Thoracic aorta (tissue), 2 donors: ENCODE measurements at regions not wholly inside any gene's neighbourhood (a gene's known extent, or its start where the extent isn't known, plus 50 kb on each side); places are given as distances from the start of the nearest gene placed in this dataset.

Experiments used
- ATAC-seq: fragments of 150-250 bp; one replicate; pipeline ENCODE4 v1.8.0; 2017; ENCODE audit warnings: low read depth; ENCODE audit not compliant: insufficient number of reproducible peaks, low FRiP score
- DNase-seq: peaks from one replicate; pipeline ENCODE4 v3.0.0-alpha.2; 2020; ENCODE audit warnings: low spot score
- H3K27ac ChIP-seq, 2 donors: fragments of 200-600 bp; sonication (generic); 1 replicate in 1 of 2; 2 replicates in 1 of 2; pipeline ENCODE4 v1.5.1; 2016; ENCODE audit warnings: mild to moderate bottlenecking in 2 of 2, moderate library complexity in 2 of 2
- H3K27me3 ChIP-seq: fragments of 200-600 bp; sonication (generic); replicated peaks from 2 replicates; pipeline ENCODE4 v1.6.0; 2016; ENCODE audit warnings: mild to moderate bottlenecking; ENCODE audit not compliant: insufficient read depth
- H3K36me3 ChIP-seq: fragments of 200-600 bp; sonication (generic); one replicate; pipeline ENCODE4 v1.5.1; 2016
- H3K4me1 ChIP-seq, 2 donors: fragments of 200-600 bp; sonication (generic); 1 replicate in 1 of 2; 2 replicates in 1 of 2; pipeline versions ENCODE4 v1.5.1 to v1.6.0; 2016; ENCODE audit warnings: low read depth in 2 of 2, mild to moderate bottlenecking in 1 of 2; ENCODE audit not compliant: control insufficient read depth in 1 of 2
- H3K4me3 ChIP-seq: fragments of 200-600 bp; sonication (generic); 2 replicates; pipeline ENCODE4 v1.5.1; 2016; ENCODE audit warnings: mild to moderate bottlenecking
- H3K9me3 ChIP-seq: fragments of 200-600 bp; sonication (generic); 2 replicates; pipeline ENCODE4 v1.5.1; 2016
- TF ChIP-seq, protein P1 (sequence below): fragments of 200-600 bp; sonication (generic); IDR thresholded peaks from one replicate; pipeline ENCODE4 v1.5.1; 2019; ENCODE audit warnings: antibody characterized with exemption

DNA sequence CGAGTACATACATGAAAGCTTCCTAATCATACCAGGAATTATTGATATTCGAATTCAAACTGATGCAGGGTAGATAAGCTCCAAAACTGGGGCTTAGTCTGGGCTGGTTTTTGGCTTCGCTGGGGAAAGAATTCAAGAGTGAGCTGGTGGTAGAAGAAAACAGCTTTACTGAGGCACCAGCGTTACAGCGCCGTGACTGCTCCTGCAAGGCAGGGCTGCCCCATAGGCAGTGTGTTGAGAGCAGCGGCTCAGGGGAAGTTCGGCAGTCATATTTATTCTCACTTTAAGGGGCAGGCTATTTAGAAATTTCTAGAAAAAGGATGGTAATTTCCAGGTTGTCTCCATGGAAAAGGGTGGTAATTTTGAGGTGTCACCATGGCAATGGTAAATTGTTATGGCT, 292.6 kb upstream of the TCF4 start:
- DNase-seq = no peak
- TF ChIP-seq, protein P1, sequence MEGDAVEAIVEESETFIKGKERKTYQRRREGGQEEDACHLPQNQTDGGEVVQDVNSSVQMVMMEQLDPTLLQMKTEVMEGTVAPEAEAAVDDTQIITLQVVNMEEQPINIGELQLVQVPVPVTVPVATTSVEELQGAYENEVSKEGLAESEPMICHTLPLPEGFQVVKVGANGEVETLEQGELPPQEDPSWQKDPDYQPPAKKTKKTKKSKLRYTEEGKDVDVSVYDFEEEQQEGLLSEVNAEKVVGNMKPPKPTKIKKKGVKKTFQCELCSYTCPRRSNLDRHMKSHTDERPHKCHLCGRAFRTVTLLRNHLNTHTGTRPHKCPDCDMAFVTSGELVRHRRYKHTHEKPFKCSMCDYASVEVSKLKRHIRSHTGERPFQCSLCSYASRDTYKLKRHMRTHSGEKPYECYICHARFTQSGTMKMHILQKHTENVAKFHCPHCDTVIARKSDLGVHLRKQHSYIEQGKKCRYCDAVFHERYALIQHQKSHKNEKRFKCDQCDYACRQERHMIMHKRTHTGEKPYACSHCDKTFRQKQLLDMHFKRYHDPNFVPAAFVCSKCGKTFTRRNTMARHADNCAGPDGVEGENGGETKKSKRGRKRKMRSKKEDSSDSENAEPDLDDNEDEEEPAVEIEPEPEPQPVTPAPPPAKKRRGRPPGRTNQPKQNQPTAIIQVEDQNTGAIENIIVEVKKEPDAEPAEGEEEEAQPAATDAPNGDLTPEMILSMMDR = no peak
- no peaks in the 10 kb centered on the region for H3K36me3 ChIP-seq
- H3K4me3 ChIP-seq = no peak overlapping the region
- ATAC-seq = no peak
- no peaks in the 10 kb centered on the region for H3K27me3 ChIP-seq
- H3K9me3 ChIP-seq = no peaks in the 10 kb centered on the region
- H3K27ac ChIP-seq = no peak overlapping the region
- peaks cover 4% of the 10 kb centered on the region in 2 donors for H3K4me1 ChIP-seq

DNA sequence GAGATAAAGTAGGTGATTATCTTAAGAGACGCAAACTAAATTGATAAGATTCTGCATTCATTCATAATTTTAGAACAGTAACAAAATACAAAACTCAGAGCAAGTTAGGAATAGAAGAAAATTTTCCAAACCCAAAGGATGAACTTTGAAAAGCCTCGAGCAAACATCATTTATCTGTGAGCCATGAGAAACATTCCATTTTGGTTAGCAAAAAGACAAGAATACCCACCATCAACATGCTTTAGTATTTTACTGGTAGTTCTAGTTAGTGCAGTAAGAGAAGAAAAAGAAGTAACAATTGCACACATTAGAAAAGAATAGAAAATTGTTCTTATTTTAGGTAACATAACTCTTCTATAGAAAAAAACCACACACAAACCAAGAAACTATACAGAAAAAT, 291.3 kb upstream of the TCF4 start:
- Histone ChIP-seq H3K36me3 (no peaks in the 10 kb centered on the region), H3K4me3 (no peak overlapping the region), H3K9me3 (no peaks in the 10 kb centered on the region), H3K27ac (no peak overlapping the region), H3K4me1 (peaks cover 4% of the 10 kb centered on the region in 2 donors), H3K27me3 (no peaks in the 10 kb centered on the region)
- TF ChIP-seq, protein P1 = no peak
- ATAC-seq (no peak), DNase-seq (no peak)

DNA sequence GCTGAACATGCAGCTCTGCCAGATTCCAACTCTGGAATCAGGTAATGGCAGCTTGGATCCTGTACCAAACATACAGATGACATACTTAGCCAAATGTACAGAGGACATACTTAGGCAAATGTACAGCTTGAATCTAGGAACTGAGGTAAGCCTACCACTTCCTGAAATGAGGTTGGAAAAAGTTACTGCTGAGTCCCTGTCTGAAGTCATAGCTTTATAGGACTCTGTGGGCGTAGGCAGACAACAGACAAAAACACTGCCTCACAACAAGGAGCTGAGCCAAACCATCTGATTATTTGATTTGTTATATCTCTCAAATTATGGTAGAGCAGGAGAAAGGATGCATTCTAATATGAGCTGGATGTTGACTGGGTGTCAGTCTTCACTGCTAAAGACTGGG, 290.2 kb upstream of the TCF4 start:
- ATAC-seq (no peak), DNase-seq (no peak)
- H3K4me1 ChIP-seq = peaks cover 4% of the 10 kb centered on the region in 2 donors
- H3K4me3 ChIP-seq = no peak overlapping the region
- no peak overlapping the region for H3K27ac ChIP-seq
- TF ChIP-seq, protein P1 = no peak
- no peaks in the 10 kb centered on the region for H3K36me3 ChIP-seq
- no peaks in the 10 kb centered on the region for H3K9me3 ChIP-seq
- no peaks in the 10 kb centered on the region for H3K27me3 ChIP-seq

DNA sequence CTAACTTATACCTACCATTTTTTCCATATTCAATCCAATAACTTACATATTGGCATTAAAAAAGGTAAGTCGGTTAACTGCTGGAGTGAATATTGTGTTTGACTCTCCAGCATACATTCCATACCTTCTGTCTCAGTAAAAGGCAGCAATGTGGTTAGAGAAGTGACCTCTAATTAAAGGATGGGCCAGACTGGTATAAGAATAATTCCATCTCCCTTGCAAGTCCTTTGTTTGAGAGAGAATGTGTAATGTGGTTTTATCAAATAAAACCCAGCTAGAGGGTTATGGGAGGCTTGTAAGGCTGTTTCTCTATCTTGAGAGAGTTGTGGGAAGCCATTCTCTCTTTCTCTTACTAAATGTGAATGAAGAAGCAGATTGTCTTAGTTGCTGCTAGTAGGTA, 289.3 kb upstream of the TCF4 start:
- Histone ChIP-seq H3K9me3 (no peaks in the 10 kb centered on the region), H3K4me3 (no peak overlapping the region), H3K4me1 (peaks cover 4% of the 10 kb centered on the region in 2 donors), H3K36me3 (no peaks in the 10 kb centered on the region), H3K27ac (no peak overlapping the region), H3K27me3 (no peaks in the 10 kb centered on the region)
- ATAC-seq (no peak), DNase-seq (no peak)
- TF ChIP-seq, protein P1 = no peak

DNA sequence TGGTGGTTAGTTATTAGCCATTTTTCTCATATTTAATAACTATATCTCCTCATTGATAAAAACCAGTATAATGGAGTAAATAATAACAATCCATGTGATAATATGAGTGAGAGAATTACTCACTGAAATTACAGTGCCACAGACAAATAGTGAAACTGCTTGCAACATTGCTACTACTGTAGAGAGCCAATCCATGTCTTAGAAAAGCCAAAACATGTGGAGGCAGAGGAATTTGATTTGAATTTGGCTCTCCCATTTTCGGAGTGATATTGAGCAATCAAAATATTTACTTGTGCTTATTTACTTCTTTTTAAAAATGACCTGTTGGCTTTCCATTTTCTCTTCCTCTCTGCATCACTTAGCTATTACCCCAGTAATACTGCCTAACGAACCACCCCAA, 288.3 kb upstream of the TCF4 start:
- Histone ChIP-seq H3K27me3 (no peaks in the 10 kb centered on the region), H3K4me1 (peaks cover 4% of the 10 kb centered on the region in 2 donors), H3K27ac (no peak overlapping the region), H3K9me3 (no peaks in the 10 kb centered on the region), H3K36me3 (no peaks in the 10 kb centered on the region), H3K4me3 (no peak overlapping the region)
- no peak for ATAC-seq
- DNase-seq = no peak
- TF ChIP-seq, protein P1 = no peak
